Tibial nerve (tissue), 4 donors: ENCODE measurements at regions not wholly inside any gene's neighbourhood (a gene's known extent, or its start where the extent isn't known, plus 50 kb on each side); places are given as distances from the start of the nearest gene placed in this dataset.

Source experiments
- EP300 ChIP-seq, 2 donors: sonication (generic); formaldehyde crosslinking; IDR thresholded peaks; one replicate each; pipeline ENCODE4 v1.6.1; 2017; ENCODE audit warnings: antibody characterized with exemption in 2 of 2, mild to moderate bottlenecking in 1 of 2
- POLR2A ChIP-seq, 2 donors: fragments of 450-650 bp; IDR thresholded peaks; one replicate each; pipeline ENCODE4 v1.6.1; 2017; ENCODE audit warnings: antibody characterized with exemption in 2 of 2, mild to moderate bottlenecking in 2 of 2, moderate library complexity in 2 of 2
- TF ChIP-seq, protein P1 (sequence below), 5 experiments: fragments of 200-600 bp in 3 of 5; fragments of 450-650 bp in 2 of 5; sonication (generic) in 3 of 5; IDR thresholded peaks; one replicate each; pipeline ENCODE4 v1.5.1; 2016 to 2019; ENCODE audit warnings: antibody characterized with exemption in 5 of 5, mild to moderate bottlenecking in 3 of 5, moderate library complexity in 2 of 5

DNA sequence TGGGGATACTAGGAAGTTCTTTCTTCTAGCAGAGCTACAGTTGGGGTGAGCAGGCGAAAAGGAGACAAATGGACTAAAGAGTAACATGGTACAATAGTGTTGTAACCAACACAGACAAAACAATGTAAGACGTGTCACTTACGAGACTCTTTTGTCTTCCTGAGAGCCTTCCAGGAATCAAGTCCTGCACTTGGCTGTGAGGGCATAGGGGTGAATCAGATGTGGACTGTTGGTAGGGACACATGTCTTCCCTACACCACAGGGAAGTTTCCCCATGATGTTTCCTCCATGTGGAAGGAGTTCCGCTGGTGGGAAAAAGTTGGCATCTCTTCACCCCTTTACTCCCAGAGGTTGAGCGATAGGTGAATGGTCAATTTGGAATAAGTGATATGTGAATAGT lies 364.7 kb downstream of the NUAK1 start:
- no peak for TF ChIP-seq POLR2A (IDR thresholded peaks at IDR 0.05)
- TF ChIP-seq, protein P1, sequence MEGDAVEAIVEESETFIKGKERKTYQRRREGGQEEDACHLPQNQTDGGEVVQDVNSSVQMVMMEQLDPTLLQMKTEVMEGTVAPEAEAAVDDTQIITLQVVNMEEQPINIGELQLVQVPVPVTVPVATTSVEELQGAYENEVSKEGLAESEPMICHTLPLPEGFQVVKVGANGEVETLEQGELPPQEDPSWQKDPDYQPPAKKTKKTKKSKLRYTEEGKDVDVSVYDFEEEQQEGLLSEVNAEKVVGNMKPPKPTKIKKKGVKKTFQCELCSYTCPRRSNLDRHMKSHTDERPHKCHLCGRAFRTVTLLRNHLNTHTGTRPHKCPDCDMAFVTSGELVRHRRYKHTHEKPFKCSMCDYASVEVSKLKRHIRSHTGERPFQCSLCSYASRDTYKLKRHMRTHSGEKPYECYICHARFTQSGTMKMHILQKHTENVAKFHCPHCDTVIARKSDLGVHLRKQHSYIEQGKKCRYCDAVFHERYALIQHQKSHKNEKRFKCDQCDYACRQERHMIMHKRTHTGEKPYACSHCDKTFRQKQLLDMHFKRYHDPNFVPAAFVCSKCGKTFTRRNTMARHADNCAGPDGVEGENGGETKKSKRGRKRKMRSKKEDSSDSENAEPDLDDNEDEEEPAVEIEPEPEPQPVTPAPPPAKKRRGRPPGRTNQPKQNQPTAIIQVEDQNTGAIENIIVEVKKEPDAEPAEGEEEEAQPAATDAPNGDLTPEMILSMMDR (IDR thresholded peaks at IDR 0.05) = no peak
- TF ChIP-seq EP300 (IDR thresholded peaks at IDR 0.05) = no peak
